Uterus (tissue), 3 donors: ENCODE measurements at regions not wholly inside any gene's neighbourhood (a gene's known extent, or its start where the extent isn't known, plus 50 kb on each side); places are given as distances from the start of the nearest gene placed in this dataset.
"Not testable (repeated sequence)": the region's sequence is repeated elsewhere in the genome, so short reads cannot be mapped to it uniquely, and the experiment has no call there.

Experiments used
- DNase-seq, 2 donors: peaks; one replicate each; pipeline ENCODE4 v3.0.0-alpha.2; 2019 to 2020
- H3K27ac ChIP-seq, 2 donors: fragments of 200-600 bp; sonication (generic); 1 replicate in 1 of 2; 2 replicates in 1 of 2; pipeline ENCODE4 v1.5.1; 2016 to 2018
- H3K27me3 ChIP-seq, 2 donors: fragments of 200-600 bp; sonication (generic); one replicate each; pipeline ENCODE4 v1.5.1; 2018 to 2019; ENCODE audit warnings: control low read depth in 1 of 2
- H3K36me3 ChIP-seq, 2 donors: fragments of 200-600 bp; sonication (generic); one replicate each; pipeline ENCODE4 v1.5.1; 2019; ENCODE audit warnings: control low read depth in 1 of 2
- H3K4me1 ChIP-seq, 2 donors: fragments of 200-600 bp; sonication (generic); one replicate each; pipeline ENCODE4 v1.5.1; 2018 to 2019; ENCODE audit warnings: control low read depth in 1 of 2
- H3K4me3 ChIP-seq, 2 donors: fragments of 200-600 bp; sonication (generic); 1 replicate in 1 of 2; 2 replicates in 1 of 2; pipeline ENCODE4 v1.5.1; 2018 to 2019; ENCODE audit warnings: mild to moderate bottlenecking in 1 of 2
- H3K9me3 ChIP-seq, 2 donors: fragments of 200-600 bp; sonication (generic); one replicate each; pipeline ENCODE4 v1.5.1; 2019; ENCODE audit warnings: control low read depth in 1 of 2
- CTCF ChIP-seq, 4 experiments: fragments of 200-600 bp in 2 of 4; fragments of 450-650 bp in 2 of 4; sonication (generic) in 2 of 4; IDR thresholded peaks; one replicate each; pipeline ENCODE4 v1.5.1; 2016 to 2019; ENCODE audit warnings: antibody characterized with exemption in 4 of 4, mild to moderate bottlenecking in 2 of 4, moderate library complexity in 1 of 4
- POLR2A ChIP-seq, 2 donors: fragments of 450-650 bp; IDR thresholded peaks; one replicate each; pipeline ENCODE4 v1.6.1; 2016; ENCODE audit warnings: antibody characterized with exemption in 2 of 2, mild to moderate bottlenecking in 1 of 2, moderate library complexity in 1 of 2
- intact Hi-C: fragments of 100-400 bp; cut with DNase I; formaldehyde crosslinking; loops from one replicate; pipeline ENCODE4 v1.15.1; 2023; ENCODE audit warnings: low total_unique reads
- donor health status: DM: yes; HTN: yes; CAD: no.

DNA sequence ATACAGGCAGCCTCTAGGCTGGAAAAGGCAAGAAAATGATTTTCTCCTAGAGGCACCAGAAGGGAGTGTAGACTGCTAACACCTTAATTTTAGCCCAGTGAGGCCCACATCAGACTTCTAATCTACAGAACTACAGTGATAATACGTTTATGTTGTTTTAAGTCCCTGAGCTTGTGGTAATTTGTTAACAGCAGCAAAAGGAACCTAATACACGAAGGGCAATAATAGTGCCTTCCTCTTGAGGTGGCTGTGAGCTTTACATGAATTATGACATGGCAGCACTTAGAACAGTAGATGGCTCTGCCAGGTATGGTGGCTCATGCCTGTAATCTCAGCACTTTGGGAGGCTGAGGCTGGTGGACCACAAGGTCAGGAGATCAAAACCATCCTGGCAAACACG lies 118.8 kb downstream of the ZNF664 start:
- no peak overlapping the region for H3K4me3 ChIP-seq
- H3K27me3 ChIP-seq = no peaks in the 10 kb centered on the region
- H3K9me3 ChIP-seq = no peaks in the 10 kb centered on the region
- intact Hi-C loops = no loop called here
- no peak for TF ChIP-seq POLR2A (IDR thresholded peaks at IDR 0.05)
- no peak for TF ChIP-seq CTCF (IDR thresholded peaks at IDR 0.05)
- no peak for DNase-seq
- no peaks in the 10 kb centered on the region for H3K4me1 ChIP-seq
- H3K27ac ChIP-seq = no peak overlapping the region
- H3K36me3 ChIP-seq = no peaks in the 10 kb centered on the region

- H3K4me3 ChIP-seq, DNase-seq, H3K27ac ChIP-seq, H3K4me1 ChIP-seq, H3K36me3 ChIP-seq, H3K9me3 ChIP-seq, H3K27me3 ChIP-seq, intact Hi-C loops: not testable (repeated sequence)
Observed at GRCh38 chr12:124092532-124092931, 119.5 kb downstream of the ZNF664 start.

GRCh38 chr12:124093297-124093696 lies 120.3 kb downstream of the ZNF664 start:
- TF ChIP-seq POLR2A (IDR thresholded peaks at IDR 0.05) (no peak), CTCF (IDR thresholded peaks at IDR 0.05) (no peak)
- no peak overlapping the region for H3K4me3 ChIP-seq
- no peaks in the 10 kb centered on the region for H3K4me1 ChIP-seq
- no peaks in the 10 kb centered on the region for H3K9me3 ChIP-seq
- H3K36me3 ChIP-seq = no peaks in the 10 kb centered on the region
- no peak overlapping the region for H3K27ac ChIP-seq
- intact Hi-C loops = no loop called here
- DNase-seq = no peak
- no peaks in the 10 kb centered on the region for H3K27me3 ChIP-seq

DNA sequence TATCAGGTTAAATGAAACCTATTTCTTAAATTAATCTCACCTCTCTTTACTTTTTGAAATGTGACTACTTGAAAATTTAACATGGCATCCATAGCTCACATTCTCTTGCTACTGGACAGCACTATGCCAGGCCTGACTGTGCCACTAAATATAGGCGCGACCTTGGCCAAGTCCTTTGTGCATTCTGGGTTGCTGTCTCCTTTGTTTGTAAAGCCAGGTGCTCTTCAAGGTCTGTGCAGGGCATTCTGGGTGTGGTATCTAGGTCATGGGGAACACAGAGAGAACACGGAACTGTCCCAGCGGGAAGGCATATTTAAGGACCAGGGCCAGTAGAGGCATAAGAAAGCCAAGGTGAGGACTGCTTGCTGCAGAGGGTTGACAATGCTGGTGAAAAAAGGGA lies 121.2 kb downstream of the ZNF664 start:
- no peak for TF ChIP-seq POLR2A (IDR thresholded peaks at IDR 0.05)
- no peak for TF ChIP-seq CTCF (IDR thresholded peaks at IDR 0.05)
- H3K27ac ChIP-seq = no peak overlapping the region
- H3K36me3 ChIP-seq = no peaks in the 10 kb centered on the region
- no peak for DNase-seq
- H3K4me1 ChIP-seq = no peaks in the 10 kb centered on the region
- no peaks in the 10 kb centered on the region for H3K27me3 ChIP-seq
- intact Hi-C loops = no loop called here
- no peaks in the 10 kb centered on the region for H3K9me3 ChIP-seq
- no peak overlapping the region for H3K4me3 ChIP-seq

DNA sequence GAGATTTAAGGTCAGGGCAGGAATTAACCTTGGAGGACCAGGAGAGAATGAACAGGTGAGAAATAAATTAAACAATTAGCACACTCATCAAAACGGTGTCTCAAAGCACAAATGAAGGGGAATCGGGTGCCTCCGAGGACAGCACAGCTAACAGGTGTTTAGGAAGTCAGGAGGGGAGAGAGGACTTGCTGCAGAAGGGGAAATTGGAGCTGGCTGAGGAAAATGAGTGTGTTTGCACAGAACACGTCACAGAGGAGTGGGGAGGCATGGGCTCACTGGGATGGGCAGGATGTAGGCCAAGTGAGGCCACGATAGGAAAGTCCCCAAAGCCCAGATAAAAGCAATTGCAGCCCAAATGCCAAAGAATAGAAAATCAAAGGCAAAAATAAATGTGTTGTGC lies 121.7 kb downstream of the ZNF664 start:
- no peak for DNase-seq
- no peaks in the 10 kb centered on the region for H3K27me3 ChIP-seq
- H3K4me3 ChIP-seq = no peak overlapping the region
- no peak for TF ChIP-seq POLR2A (IDR thresholded peaks at IDR 0.05)
- no peak for TF ChIP-seq CTCF (IDR thresholded peaks at IDR 0.05)
- intact Hi-C loops = no loop called here
- no peaks in the 10 kb centered on the region for H3K4me1 ChIP-seq
- H3K9me3 ChIP-seq = no peaks in the 10 kb centered on the region
- H3K27ac ChIP-seq = no peak overlapping the region
- no peaks in the 10 kb centered on the region for H3K36me3 ChIP-seq

- Histone ChIP-seq H3K36me3 (no peaks in the 10 kb centered on the region), H3K4me3 (no peak overlapping the region), H3K9me3 (no peaks in the 10 kb centered on the region), H3K27me3 (no peaks in the 10 kb centered on the region), H3K27ac (no peak overlapping the region), H3K4me1 (no peaks in the 10 kb centered on the region)
- no peak for DNase-seq
- intact Hi-C loops = no loop called here
- TF ChIP-seq CTCF (IDR thresholded peaks at IDR 0.05) (no peak), POLR2A (IDR thresholded peaks at IDR 0.05) (no peak)
Observed at GRCh38 chr12:124096109-124096508, 123.1 kb downstream of the ZNF664 start.
